ENCODE measurements at regions not wholly inside any gene's neighbourhood (a gene's known extent, or its start where the extent isn't known, plus 50 kb on each side); places are given as distances from the start of the nearest gene placed in this dataset.

GRCh38 chr2:5756272-5756671 lies 64.1 kb downstream of the SOX11 start (continued):
- TF ChIP-seq JAZF1 (CRISPR knock-in tag; IDR thresholded peaks at IDR 0.05) (no peak), ZNF425 (CRISPR knock-in tag; conservative IDR thresholded peaks at IDR 0.05) (no peak)

GRCh38 chr2:5758346-5758745 lies 66.2 kb downstream of the SOX11 start:
- H3K4me1 Mint-ChIP-seq, result no peaks in the 10 kb centered on the region
- peaks cover 46% of the 10 kb centered on the region for H3K9me3 Mint-ChIP-seq
- ChIA-PET CTCF (no interaction called here), POLR2A (no interaction called here)
- TF ChIP-seq KAT7 (CRISPR knock-in tag; IDR thresholded peaks at IDR 0.05; ENCODE audit: borderline replicate concordance), result no peak
- TF ChIP-seq GRHL2 (CRISPR knock-in tag; IDR thresholded peaks at IDR 0.05; ENCODE audit: insufficient replicate concordance, severe bottlenecking), result no peak
- no peak for TF ChIP-seq EMX1 (CRISPR knock-in tag; IDR thresholded peaks at IDR 0.05)
- TF ChIP-seq CREM (CRISPR knock-in tag; IDR thresholded peaks at IDR 0.05), result no peak
- no peak for TF ChIP-seq RELA (CRISPR knock-in tag; IDR thresholded peaks at IDR 0.05; ENCODE audit: borderline replicate concordance)
- no peak for TF ChIP-seq NFE2L1 (CRISPR knock-in tag; IDR thresholded peaks at IDR 0.05)
- TF ChIP-seq ETV6 (CRISPR knock-in tag; IDR thresholded peaks at IDR 0.05), result no peak
- no peak for TF ChIP-seq SMAD4 (CRISPR knock-in tag; IDR thresholded peaks at IDR 0.05)
- TF ChIP-seq HMGA2 (CRISPR knock-in tag; IDR thresholded peaks at IDR 0.05), result no peak
- no peak for TF ChIP-seq ELF4 (CRISPR knock-in tag; IDR thresholded peaks at IDR 0.05; ENCODE audit: low read depth)
- no peak for TF ChIP-seq IRF1 (CRISPR knock-in tag; IDR thresholded peaks at IDR 0.05)
- TF ChIP-seq MAX (CRISPR knock-in tag; IDR thresholded peaks at IDR 0.05), result no peak
- TF ChIP-seq MYBL2 (CRISPR knock-in tag; IDR thresholded peaks at IDR 0.05), result no peak
- TF ChIP-seq GTF2I (CRISPR knock-in tag; conservative IDR thresholded peaks at IDR 0.05), result no peak
- peaks cover 8% of the 10 kb centered on the region for H3K27me3 Mint-ChIP-seq (ENCODE audit: low read depth)
- peaks cover 19% of the 10 kb centered on the region for H3K36me3 Mint-ChIP-seq
- DNase-seq (ENCODE audit: low spot score) (no peak), ATAC-seq (no peak)
- H3K27ac Mint-ChIP-seq, result no peak overlapping the region
- H3K4me3 Mint-ChIP-seq, result no peak overlapping the region

- Mint-ChIP-seq H3K27me3 (ENCODE audit: low read depth) (peaks cover 5% of the 10 kb centered on the region), H3K27ac (no peak overlapping the region), H3K9me3 (peaks cover 40% of the 10 kb centered on the region), H3K4me3 (no peak overlapping the region), H3K4me1 (no peaks in the 10 kb centered on the region), H3K36me3 (peaks cover 15% of the 10 kb centered on the region)
- POLR2A ChIA-PET, result no interaction called here
- no peak for DNase-seq (ENCODE audit: low spot score)
- no peak for ATAC-seq
- CTCF ChIA-PET, result no interaction called here
- TF ChIP-seq USF1 (CRISPR knock-in tag; IDR thresholded peaks at IDR 0.05), result no peak
- TF ChIP-seq ETV6 (CRISPR knock-in tag; IDR thresholded peaks at IDR 0.05), result no peak
- no peak for TF ChIP-seq TP53 (CRISPR knock-in tag; IDR thresholded peaks at IDR 0.05)
- TF ChIP-seq E2F4 (CRISPR knock-in tag; IDR thresholded peaks at IDR 0.05; ENCODE audit: borderline replicate concordance, low read depth), result no peak
- TF ChIP-seq E2F5 (CRISPR knock-in tag; IDR thresholded peaks at IDR 0.05), result no peak
- TF ChIP-seq ELF4 (CRISPR knock-in tag; IDR thresholded peaks at IDR 0.05; ENCODE audit: low read depth), result no peak
- no peak for TF ChIP-seq SOX15 (CRISPR knock-in tag; IDR thresholded peaks at IDR 0.05)
- no peak for TF ChIP-seq GTF2I (CRISPR knock-in tag; conservative IDR thresholded peaks at IDR 0.05)
- no peak for TF ChIP-seq ZNF232 (CRISPR knock-in tag; IDR thresholded peaks at IDR 0.05)
- no peak for TF ChIP-seq AR (CRISPR knock-in tag; IDR thresholded peaks at IDR 0.05)
- TF ChIP-seq MLX (CRISPR knock-in tag; IDR thresholded peaks at IDR 0.05), result no peak
These were observed 67.8 kb downstream of the SOX11 start for GRCh38 chr2:5759949-5760348.

Data from WTC11 (cell line).